ENCODE measurements at regions not wholly inside any gene's neighbourhood (a gene's known extent, or its start where the extent isn't known, plus 50 kb on each side); places are given as distances from the start of the nearest gene placed in this dataset.

DNA sequence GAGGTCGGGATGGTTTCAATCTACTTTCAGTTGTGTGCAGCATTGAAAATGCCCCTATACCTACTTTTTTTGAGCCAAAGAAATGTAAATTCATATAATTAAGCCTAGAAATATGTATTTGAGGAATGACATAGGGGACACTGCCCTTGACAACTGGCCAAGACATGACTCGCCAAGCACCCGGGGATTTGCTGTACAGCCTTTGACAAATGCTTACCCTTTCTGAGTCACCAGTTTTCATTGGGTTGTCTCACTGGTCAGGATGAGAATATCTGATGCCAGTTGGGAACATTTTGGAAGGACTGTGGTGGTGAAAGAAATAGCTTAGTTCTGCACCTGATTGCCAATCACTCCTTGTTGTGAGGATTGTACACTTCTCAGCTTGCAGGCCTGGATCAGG is 166.8 kb upstream of the HABP2 start:
- peak; percentile 84 for DNase-seq (ENCODE audit: low spot score)
- intact Hi-C loops (cut with DNase I): loop anchor here in 1 of 2 donors (10.0 kb wide), 3 partner anchors 139 to 431 kb away; partner anchors contain the start of gene TCF7L2

DNA sequence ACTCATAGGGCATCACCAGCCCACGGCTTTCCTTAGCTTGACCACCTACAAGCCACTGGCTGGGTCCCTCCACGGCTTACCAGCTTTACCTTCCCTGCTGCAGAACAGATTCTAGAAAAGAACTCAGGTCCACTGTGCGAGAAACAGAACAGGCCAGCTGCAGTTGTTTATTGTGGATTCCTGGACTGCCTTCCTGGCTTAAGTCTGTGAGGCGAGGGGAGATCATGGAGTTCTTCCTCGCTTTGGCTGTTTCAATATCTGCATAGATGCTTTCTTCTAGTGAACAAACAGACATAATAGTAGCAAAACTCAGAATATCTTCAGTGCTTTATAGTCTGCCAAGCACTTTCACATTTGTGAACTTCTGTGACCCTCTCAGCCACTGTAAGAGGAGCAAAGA is 162.9 kb upstream of the HABP2 start:
- intact Hi-C loops (cut with DNase I): loop anchor here in 1 of 2 donors (10.0 kb wide), 3 partner anchors 135 to 435 kb away; partner anchors contain the start of gene TCF7L2
- DNase-seq (ENCODE audit: low spot score): no peak

DNA sequence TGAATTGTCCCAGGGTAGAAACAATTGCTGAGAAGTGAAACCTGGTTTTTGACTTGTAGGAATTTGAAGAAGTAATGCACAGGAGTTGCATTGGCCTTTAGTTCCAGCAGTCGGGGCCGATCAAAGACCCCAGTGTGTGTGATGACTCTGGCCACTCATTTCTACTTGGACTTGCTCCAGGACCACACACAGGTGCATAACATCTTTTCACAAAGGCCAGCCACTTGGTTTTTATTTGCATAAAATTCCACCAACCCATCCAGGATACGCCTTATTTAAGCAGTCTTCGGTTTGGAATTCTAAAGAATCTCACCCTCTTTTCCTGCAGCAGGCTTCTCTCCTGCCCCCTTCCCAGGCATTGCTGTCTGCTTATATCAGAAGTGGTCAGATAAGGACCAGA is 162.0 kb upstream of the HABP2 start:
- DNase-seq (ENCODE audit: low spot score): no peak
- intact Hi-C loops (cut with DNase I): no loop called here

DNA sequence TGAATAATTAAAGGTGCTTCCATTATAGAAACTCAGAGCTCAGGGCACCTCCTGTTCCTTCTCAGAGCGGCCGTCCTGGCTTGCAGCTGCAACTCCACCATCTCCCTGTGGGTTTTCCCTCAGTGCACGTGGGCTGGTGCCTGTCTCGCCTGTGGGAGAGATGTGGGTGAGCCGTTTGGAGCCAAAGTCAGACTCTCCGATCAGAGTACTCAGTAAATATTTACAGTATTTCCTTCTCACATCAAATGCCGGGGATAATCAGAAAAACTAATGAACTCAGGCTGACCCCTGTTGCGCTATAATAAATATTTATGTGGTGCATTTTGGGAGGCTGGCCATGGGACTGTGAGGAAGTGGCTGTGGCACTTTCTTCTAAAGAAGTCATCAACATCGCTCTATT is 155.8 kb upstream of the HABP2 start:
- no peak for DNase-seq (ENCODE audit: low spot score)
- intact Hi-C loops (cut with DNase I): no loop called here

DNA sequence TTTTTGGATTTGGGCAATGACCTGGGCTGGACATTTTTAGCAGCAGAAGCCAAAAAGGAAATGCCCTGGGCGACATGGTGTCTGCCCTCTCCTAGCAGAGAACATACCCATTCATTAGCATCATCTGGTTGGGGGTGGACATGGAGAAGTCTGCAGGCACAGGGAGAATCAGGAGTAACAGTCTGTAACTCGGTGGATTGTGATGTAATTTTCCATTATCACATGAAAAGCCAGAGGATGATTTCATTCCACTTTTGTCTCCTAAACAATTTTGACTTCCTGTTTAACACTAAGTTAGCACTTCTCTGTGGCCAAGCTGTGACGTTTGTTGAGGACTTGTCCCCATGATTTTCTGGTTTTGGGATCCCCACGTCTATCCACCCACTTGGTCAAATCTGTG is 153.8 kb upstream of the HABP2 start:
- DNase-seq (ENCODE audit: low spot score): no peak

DNA sequence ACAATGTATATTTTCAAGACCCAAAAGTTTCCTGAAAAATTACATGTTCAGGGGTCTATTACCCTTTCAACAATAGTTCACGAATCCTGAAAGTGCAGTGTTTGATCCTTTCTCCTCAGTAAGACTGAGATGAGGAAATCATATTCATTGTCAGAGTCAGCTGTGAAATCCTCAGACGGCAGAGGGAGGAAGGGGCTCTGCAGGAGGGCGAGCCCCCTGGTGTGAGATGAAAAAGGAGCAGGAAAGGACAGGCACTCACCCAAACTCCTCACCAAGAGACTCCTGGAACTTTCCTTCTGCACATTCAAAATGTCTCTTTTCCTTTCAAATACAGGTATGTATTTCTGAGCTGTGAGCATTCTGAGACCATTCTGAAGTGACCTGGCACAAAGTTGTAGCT is 150.3 kb upstream of the HABP2 start:
- intact Hi-C loops (cut with DNase I): no loop called here
- DNase-seq (ENCODE audit: low spot score): no peak

More for the DNA sequence above, 153.8 kb upstream of the HABP2 start:
- intact Hi-C loops (cut with DNase I): no loop called here

DNA sequence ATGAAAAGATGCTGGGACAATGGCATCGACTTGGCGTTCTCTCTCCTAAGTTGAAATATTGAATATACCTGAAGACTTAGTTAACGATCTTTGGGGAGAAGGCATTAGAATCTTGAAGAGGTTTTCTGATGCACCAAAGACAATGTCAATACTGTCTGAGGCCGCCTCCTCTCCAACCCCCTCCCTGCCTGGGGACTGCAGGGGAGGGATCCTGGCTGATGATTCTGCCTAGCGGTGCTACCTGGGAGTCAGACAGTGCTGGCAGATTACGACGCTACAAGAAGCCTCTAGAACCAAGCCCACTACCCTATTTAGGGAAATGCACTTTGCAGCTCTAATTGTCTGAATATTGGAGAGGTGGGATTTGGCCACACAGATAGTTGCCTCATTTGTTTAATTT is 145.6 kb upstream of the HABP2 start:
- DNase-seq (ENCODE audit: low spot score): no peak
- intact Hi-C loops (cut with DNase I): no loop called here

DNA sequence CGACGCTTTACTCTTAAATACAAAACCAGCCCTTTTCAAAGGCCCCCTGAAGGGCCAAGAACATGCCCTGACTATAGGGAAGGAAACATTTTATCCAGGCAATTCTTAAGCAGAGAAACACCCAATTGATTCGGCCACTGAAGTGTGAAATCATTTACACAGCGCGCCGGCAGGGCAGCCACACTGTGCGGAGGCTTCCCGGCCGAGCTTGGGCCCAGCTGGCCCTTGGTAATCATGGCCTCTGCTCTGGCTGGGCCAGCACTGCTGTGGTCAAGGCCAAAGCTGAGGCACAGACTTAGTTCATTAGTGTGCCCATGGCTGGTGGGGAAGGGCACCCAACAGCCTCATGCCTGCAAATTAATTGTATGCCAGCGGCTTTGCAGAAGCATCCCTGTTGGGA is 143.7 kb upstream of the HABP2 start:
- intact Hi-C loops (cut with DNase I): no loop called here

DNA sequence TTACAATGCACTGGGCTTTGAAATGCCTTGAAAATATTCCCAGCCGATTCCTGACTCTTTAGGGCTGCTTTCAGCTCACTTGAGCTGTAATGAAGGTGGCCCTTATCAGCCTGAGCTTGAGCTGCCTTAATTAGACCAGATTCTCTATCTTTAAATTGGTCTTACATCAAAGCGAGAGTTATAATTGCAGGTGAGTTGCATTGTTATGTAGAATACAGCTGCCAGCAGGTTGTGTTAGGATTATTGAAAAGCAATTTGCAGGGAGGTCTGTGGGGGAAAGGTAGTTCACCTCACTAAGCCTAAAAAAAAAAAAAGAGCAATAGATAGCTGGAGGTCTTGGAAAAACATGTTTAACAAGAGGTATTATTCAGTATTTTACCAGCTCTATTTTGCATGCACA is 142.2 kb upstream of the HABP2 start:
- no peak for DNase-seq (ENCODE audit: low spot score)
- intact Hi-C loops (cut with DNase I): no loop called here

More for the DNA sequence above, 143.7 kb upstream of the HABP2 start:
- no peak for DNase-seq (ENCODE audit: low spot score)

DNA sequence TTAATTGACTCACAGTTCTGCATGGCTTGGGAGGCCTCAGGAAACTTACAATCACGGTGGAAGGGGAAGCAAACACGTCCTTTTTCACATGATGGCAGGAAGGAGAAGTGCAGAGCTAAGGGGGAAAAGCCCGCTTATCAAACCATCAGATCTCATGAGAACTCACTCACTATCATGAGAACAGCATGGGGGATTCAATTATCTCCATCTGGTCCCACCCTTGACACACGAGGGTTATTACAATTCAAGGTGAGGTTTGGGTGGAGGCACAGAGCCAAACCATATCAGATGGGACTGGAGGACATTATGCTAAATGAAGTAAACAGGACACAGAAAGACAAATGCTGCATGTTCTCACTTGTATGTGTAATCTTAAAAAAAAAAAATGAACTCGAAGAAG is 141.4 kb upstream of the HABP2 start:
- no peak for DNase-seq (ENCODE audit: low spot score)
- intact Hi-C loops (cut with DNase I): no loop called here

DNA sequence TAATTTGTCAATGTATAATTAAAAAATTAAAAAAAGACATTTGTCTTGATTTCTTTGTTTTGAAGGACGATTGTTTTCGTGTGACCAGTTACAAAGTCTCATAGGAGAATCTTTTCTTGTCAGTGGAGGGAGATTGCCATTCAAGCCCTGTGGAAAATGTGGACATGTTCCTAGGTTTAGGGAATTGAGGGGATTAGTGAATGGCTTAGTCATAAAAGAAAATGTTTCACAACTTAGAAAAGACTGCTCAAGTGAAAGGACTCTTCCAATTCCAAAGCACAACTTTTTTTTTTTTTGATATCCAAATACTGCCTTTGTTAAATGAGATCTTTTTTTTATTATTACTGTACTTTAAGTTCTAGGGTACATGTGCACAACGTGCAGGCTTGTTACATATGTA is 140.7 kb upstream of the HABP2 start:
- intact Hi-C loops (cut with DNase I): no loop called here
- DNase-seq (ENCODE audit: low spot score): no peak

DNA sequence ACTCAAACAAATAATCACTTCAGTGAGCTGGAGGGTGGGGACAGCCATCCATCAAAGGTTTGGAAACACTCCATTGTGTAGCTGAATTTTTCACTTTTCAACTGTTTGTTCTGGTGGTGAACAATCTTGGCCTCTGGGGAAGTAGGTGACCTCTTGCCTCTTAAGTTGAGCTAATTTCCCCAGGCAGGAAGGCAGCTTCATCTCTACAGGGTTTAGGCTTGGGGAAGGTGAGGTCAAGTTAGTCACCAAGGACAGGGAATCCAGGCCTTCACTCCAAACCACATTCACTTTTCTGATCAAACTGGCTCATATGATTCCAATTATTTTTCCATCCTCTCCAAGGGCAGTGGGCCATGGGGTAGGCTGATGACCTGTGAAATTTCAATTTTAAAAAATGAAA is 138.3 kb upstream of the HABP2 start:
- DNase-seq (ENCODE audit: low spot score): no peak
- intact Hi-C loops (cut with DNase I): no loop called here

DNA sequence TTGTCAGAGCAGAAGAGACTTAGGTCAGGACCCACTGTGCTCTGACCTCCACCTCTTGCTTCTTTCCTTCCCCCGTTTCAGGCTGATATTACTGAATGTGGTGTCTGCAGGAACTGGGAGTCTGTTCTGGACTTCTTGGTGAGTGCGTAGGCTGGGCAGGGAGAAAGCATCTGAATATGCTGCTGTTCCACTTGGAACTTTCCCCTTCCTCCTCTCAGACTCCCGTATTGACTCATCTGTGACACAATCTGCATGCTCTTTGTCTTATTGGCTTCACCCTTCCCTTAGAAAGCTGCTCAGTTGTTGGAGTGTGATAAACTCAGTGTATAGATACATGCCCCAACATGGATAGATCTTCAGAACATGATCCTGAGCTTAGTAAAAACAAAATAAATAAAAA is 137.6 kb upstream of the HABP2 start:
- intact Hi-C loops (cut with DNase I): no loop called here

DNA sequence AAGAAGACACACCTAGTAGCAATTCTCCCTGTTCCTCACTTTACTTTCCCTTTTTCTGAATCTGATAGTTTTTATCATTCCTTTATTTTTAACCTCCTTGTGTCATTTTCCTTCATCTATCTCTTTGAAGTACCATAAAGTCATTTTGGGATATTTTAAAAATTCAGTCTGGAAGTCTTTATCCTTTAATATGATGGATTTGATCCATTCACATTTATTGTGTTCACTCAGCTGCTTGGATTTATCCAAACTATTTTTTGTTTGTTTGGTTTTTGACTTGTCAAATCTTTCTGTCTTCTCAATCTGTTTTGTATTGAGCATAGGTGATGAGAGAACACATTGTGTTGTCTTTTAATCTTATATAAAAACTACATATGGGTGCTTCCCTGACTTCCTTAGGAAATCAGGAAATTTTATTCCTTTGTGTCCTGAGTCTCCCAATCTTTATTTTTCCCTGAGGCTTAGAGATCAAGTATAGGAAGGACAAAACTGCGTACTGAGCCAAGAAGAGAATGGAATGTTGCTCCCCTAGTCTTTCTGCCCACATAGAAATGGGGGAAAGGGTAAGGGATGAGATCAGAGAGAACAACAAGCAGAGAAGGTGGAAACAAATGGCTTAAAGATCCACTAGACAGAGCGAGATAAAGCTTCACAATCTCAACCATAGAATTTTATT is 132.7 kb upstream of the HABP2 start:
- DNase-seq (ENCODE audit: low spot score): no peak
- intact Hi-C loops (cut with DNase I): no loop called here

More for the DNA sequence above, 137.6 kb upstream of the HABP2 start:
- no peak for DNase-seq (ENCODE audit: low spot score)

DNA sequence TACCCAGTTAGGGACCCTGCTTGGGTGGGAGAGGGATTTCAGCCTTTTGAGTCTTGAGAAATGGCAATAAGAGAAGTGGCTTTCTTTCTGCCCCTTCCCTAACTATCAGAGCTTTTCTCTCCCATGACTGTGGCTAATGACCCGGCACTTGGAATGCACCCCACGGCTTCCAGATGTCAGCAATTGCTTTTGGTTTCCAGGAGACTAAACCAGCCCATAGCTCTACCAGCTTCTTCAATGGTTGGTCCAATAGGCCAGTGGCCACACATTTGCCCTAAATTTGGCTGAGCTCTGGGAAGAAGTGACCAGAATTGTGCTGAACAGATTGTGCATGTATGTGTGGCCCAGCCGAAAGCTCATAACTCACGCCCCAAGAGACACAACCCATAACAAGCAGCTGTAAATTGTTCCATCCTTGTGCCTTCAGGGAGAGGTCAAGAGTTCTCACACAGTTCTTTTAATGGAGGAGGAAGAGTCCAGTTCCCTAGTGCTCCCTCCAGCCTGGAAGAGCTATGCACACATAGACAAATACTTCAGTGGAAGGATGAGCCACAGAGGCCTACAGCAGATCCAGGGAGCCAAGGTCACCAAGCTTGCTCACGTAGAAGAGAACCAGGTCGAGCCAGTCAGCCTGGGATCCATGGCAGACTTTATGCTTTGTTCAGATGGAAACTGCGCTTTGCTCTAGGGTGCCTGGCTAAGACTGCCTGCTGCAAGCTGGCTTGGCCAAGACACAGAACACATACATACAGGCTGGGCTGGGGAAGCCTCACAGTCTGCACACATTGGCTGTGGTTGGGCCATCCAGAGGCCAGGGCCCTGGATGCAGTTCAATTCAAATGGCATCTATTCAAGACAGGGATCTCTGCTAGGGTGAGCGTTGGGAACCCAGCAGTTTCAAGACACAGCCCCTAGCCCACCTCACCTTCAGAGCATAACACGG is 131.8 kb upstream of the HABP2 start:
- no peak for DNase-seq (ENCODE audit: low spot score)
- intact Hi-C loops (cut with DNase I): no loop called here

DNA sequence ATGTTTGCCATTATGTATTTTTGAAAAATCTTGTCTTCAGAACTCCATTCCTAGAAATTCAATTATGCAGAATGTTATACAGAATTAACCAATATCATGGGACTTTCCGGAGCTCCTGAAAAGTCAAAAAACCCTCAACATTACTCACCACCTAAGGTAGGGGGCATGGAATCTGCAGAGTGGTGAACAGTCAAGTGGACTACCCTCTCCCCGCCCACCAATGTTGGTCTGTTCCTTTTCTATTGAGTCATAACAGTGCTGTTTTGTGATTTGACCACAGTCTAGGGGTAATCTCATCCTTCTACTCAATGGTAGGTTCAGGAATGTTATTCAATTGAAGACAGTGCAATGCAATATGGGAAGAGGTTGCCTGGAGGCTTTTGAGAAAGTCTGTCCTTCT is 130.5 kb upstream of the HABP2 start:
- no peak for DNase-seq (ENCODE audit: low spot score)
- intact Hi-C loops (cut with DNase I): no loop called here

DNA sequence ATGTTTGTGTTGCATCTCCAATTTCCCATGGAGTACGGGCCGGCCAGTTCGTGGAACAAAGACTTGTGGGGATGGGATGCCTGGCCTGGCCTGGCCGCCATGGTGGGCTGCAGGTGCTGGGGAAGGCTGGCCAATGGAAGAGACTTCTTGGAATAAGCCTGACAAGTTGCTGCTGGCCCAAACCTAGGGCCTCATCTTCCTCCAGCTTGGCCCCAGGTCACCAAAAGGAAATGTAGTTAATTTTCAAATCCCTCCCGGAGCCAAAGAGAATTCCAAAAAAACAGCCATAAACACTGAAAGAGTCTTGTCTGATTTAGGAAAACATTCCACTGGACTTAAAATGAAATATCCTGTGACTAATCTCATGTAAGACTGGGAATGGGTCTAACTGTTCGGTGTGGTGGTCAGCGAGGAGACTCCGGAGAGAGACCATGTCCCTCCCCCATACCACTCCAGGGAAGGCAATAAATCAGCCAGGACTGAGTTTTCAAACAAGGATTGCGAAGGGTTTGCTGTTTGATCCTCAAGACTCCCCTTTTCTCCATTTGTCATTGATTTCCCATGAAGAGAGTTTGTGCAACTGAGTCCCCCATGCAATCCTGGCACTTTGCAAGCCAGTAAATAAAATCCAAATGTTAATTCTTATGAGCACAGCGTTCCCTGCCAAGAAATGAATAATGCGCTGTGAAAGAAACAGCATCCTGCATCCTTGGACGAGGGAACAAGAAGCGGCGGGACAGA is 128.7 kb upstream of the HABP2 start:
- DNase-seq (ENCODE audit: low spot score): no peak
- intact Hi-C loops (cut with DNase I): no loop called here

DNA sequence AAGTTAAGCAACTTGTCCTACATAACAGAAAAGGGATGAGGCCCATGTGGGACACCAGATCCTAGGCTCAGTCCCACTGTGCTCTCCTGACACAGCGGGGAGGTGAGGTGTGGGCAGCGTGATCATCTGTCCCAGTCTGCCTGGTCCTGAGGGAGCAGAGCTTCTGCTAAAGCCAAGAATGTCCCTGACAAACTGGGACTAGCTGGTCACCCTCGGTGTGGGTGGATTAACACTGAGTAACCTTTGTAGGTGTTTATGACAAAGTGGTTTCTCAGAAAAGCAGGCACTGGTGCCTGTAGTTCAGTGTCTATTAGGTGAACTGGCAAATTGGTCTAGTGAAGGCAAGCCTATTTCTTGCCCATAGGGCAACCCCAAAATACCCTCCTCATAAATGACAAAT is 127.8 kb upstream of the HABP2 start:
- intact Hi-C loops (cut with DNase I): no loop called here
- no peak for DNase-seq (ENCODE audit: low spot score)

DNA sequence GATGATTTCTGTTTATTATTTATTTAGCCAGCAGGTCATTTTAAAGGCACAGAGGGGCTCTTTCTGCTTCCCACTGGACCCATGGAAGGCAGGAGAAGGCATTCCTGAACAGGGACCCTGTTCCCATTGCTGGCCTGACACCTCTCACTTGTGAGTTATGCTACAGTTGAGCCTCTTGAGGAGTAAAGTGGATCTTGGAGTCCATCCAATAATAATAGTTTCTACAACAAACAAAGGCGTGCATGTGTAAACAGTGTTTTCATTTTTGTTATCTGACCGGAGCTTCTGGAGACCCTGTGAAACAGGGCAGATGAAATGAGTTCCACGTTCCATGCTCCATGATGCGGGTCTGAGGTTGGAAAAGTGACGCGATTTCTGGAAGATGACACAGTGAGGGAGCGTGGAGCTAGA is 127.3 kb upstream of the HABP2 start:
- intact Hi-C loops (cut with DNase I): no loop called here
- no peak for DNase-seq (ENCODE audit: low spot score)

Data from posterior vena cava (tissue), 2 donors.